Activated CD8-positive, alpha-beta memory T cell treated with anti-CD3 and anti-CD28 coated beads for 48 hours (primary cell): ENCODE measurements at regions not wholly inside any gene's neighbourhood (a gene's known extent, or its start where the extent isn't known, plus 50 kb on each side); places are given as distances from the start of the nearest gene placed in this dataset.
A peak's percentile ranks its signal among the peaks of the same experiment; 100 is the strongest.
"Not testable (repeated sequence)": the region's sequence is repeated elsewhere in the genome, so short reads cannot be mapped to it uniquely, and the experiment has no call there.

Experiments used
- DNase-seq, 3 experiments: peaks; one replicate each; pipeline ENCODE4 v3.0.0-alpha.2; 2020; ENCODE audit warnings: low read depth in 2 of 3, low spot score in 2 of 3

- no peak for DNase-seq
Measured at GRCh38 chr3:66552846-66553245, 52.0 kb upstream of the LRIG1 start.

- no peak for DNase-seq
Measured at GRCh38 chr3:66553441-66554113, 52.8 kb upstream of the LRIG1 start.

- DNase-seq = no peak
Measured at GRCh38 chr3:66554178-66554577, 53.4 kb upstream of the LRIG1 start.

GRCh38 chr3:66555214-66555844 is 54.5 kb upstream of the LRIG1 start:
- no peak for DNase-seq

- DNase-seq = no peak
Measured at GRCh38 chr3:66557170-66557569, 56.3 kb upstream of the LRIG1 start.

- not testable (repeated sequence) for DNase-seq
Measured at GRCh38 chr3:66559924-66560323, 59.1 kb upstream of the LRIG1 start.

GRCh38 chr3:66561367-66561766 is 60.5 kb upstream of the LRIG1 start:
- no peak for DNase-seq

- DNase-seq = no peak
Measured at GRCh38 chr3:66565301-66565700, 64.5 kb upstream of the LRIG1 start.

GRCh38 chr3:66567077-66567476 is 66.3 kb upstream of the LRIG1 start:
- no peak for DNase-seq

- no peak for DNase-seq
Measured at GRCh38 chr3:66572090-66572675, 71.4 kb upstream of the LRIG1 start.

GRCh38 chr3:66572938-66573710 is 72.3 kb upstream of the LRIG1 start:
- no peak for DNase-seq

- no peak for DNase-seq
Measured at GRCh38 chr3:66574091-66574490, 73.3 kb upstream of the LRIG1 start.

- no peak for DNase-seq
Measured at GRCh38 chr3:66577426-66578203, 76.8 kb upstream of the LRIG1 start.

- DNase-seq = no peak
Measured at GRCh38 chr3:66581256-66581655, 80.4 kb upstream of the LRIG1 start.

GRCh38 chr3:66582721-66583423 is 82.0 kb upstream of the LRIG1 start:
- DNase-seq = peak in 2 of 3 experiments; percentile 1 to 14

GRCh38 chr3:66583424-66584040 is 82.7 kb upstream of the LRIG1 start:
- no peak for DNase-seq

- DNase-seq = no peak
Measured at GRCh38 chr3:66585520-66586095, 84.8 kb upstream of the LRIG1 start.

GRCh38 chr3:66586853-66587252 is 86.0 kb upstream of the LRIG1 start:
- DNase-seq = no peak

- no peak for DNase-seq
Measured at GRCh38 chr3:66588340-66588847, 87.6 kb upstream of the LRIG1 start.
